ENCODE measurements at regions not wholly inside any gene's neighbourhood (a gene's known extent, or its start where the extent isn't known, plus 50 kb on each side); places are given as distances from the start of the nearest gene placed in this dataset.

- DNase-seq (ENCODE audit: low read depth in 2 of 3, low spot score in 2 of 3), result no peak
Measured at GRCh38 chr7:68504716-68505115, 1093.6 kb upstream of the AUTS2 start.

DNA sequence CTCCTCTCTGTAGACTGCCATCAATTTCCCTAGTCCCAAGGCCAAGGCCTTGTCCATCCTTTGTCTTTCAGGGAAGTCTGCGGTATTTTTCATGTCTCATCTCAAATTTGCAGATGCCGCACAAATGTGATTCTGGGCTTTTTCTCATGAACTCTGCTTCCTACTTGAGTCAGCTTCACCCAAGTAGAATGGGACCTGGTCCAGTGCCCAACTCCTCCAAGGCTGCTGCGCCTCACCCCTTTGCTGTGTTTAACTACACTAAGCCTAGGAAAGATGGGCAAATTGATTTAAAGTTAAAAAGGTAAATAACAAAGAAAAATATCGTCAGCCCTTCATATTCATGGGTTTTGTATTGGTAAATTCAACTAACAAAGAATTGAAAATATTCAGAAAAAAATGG is 1092.6 kb upstream of the AUTS2 start:
- DNase-seq (ENCODE audit: low read depth in 2 of 3, low spot score in 2 of 3), result no peak

GRCh38 chr7:68507668-68508067 is 1090.6 kb upstream of the AUTS2 start:
- no peak for DNase-seq (ENCODE audit: low read depth in 2 of 3, low spot score in 2 of 3)

- no peak for DNase-seq (ENCODE audit: low read depth in 2 of 3, low spot score in 2 of 3)
Measured at GRCh38 chr7:68509054-68509453, 1089.2 kb upstream of the AUTS2 start.

GRCh38 chr7:68509603-68510002 is 1088.7 kb upstream of the AUTS2 start:
- no peak for DNase-seq (ENCODE audit: low read depth in 2 of 3, low spot score in 2 of 3)

- no peak for DNase-seq (ENCODE audit: low read depth in 2 of 3, low spot score in 2 of 3)
Measured at GRCh38 chr7:68511281-68511680, 1087.0 kb upstream of the AUTS2 start.

DNA sequence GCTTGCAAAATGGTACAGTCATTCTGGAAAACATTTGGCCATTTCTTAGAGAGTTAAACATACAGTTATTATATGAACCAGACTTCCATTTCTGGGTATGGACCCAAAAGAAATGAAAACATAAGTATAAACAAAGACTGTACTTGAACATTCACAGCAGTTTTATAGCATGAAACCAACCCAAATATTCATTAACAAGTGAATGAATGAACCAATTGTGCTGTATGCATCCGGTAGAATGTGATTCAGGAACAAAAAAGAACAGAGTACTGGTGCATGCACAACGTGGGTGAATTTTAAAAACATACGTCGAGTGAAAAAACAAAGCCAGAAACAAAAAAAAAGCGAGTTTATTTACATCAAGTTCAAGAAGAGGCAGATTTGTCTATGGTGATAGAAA is 1085.8 kb upstream of the AUTS2 start:
- no peak for DNase-seq (ENCODE audit: low read depth in 2 of 3, low spot score in 2 of 3)

- no peak for DNase-seq (ENCODE audit: low read depth in 2 of 3, low spot score in 2 of 3)
Measured at GRCh38 chr7:68518060-68518459, 1080.2 kb upstream of the AUTS2 start.

DNA sequence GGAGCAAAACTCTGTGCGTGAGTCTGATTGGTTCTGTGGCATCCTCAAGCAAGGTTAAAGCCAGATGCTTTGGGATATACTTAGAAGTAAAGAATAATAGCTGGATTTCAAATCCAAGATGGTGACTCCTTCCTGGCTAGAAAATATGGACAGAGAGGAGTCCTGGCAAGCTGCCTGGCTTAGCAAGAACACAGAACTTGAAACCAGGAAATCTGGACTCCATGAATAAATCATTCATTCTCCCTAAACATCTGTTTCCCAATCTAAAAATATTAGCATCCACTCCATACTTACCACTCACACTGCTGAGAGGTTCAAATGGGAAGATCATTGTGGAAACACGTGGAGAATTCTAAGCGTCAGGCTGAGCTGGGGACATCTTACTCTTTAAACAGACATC is 1074.1 kb upstream of the AUTS2 start:
- DNase-seq (ENCODE audit: low read depth in 2 of 3, low spot score in 2 of 3), result no peak

DNA sequence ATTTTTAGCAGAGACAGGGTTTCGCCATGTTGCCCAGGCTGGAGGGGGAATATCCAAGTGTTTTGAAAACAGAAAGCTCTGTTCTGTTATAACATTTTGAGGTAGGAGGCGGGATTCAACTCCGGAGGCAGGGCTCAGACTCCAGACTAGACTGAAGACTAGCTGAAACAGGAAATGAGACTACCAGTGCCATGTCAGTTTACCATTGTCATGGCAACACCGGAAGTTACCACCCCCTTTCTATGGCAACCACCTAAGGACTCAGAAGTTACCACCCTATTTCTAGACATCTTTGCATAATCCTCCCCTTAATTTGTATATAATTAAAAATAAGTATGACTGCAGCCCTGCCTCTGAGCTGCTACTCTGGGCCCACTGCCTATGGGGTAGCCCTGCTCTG is 1069.1 kb upstream of the AUTS2 start:
- no peak for DNase-seq (ENCODE audit: low read depth in 2 of 3, low spot score in 2 of 3)

GRCh38 chr7:68535266-68535665 is 1063.0 kb upstream of the AUTS2 start:
- no peak for DNase-seq (ENCODE audit: low read depth in 2 of 3, low spot score in 2 of 3)

- no peak for DNase-seq (ENCODE audit: low read depth in 2 of 3, low spot score in 2 of 3)
Measured at GRCh38 chr7:68537051-68537773, 1061.1 kb upstream of the AUTS2 start.

- no peak for DNase-seq (ENCODE audit: low read depth in 2 of 3, low spot score in 2 of 3)
Measured at GRCh38 chr7:68537774-68538071, 1060.6 kb upstream of the AUTS2 start.

- DNase-seq (ENCODE audit: low read depth in 2 of 3, low spot score in 2 of 3), result no peak
Measured at GRCh38 chr7:68542831-68543230, 1055.4 kb upstream of the AUTS2 start.

DNA sequence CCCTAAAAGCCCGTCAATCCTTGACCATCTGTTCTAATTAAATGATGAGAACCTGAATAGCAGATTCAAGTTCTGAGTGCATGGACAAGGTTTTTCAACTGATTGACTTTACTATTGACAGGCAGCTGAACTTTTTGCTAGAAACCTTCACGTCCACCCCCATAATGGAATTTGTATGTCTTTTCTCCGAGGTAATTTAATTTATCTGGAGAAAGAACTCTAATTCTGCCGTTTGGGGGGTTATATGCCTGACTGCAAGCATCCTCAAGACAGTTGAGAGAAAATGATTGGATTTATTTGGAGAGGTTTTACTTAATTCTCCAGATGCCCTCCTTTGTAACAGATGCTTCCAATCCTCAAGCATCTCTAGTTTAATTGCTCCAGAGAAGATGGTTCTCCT is 1053.4 kb upstream of the AUTS2 start:
- DNase-seq (ENCODE audit: low read depth in 2 of 3, low spot score in 2 of 3), result no peak

GRCh38 chr7:68547181-68547580 is 1051.1 kb upstream of the AUTS2 start:
- DNase-seq (ENCODE audit: low read depth in 2 of 3, low spot score in 2 of 3), result no peak

- no peak for DNase-seq (ENCODE audit: low read depth in 2 of 3, low spot score in 2 of 3)
Measured at GRCh38 chr7:68547799-68548198, 1050.5 kb upstream of the AUTS2 start.

GRCh38 chr7:68550027-68550426 is 1048.2 kb upstream of the AUTS2 start:
- no peak for DNase-seq (ENCODE audit: low read depth in 2 of 3, low spot score in 2 of 3)

- DNase-seq (ENCODE audit: low read depth in 2 of 3, low spot score in 2 of 3), result no peak
Measured at GRCh38 chr7:68550635-68551034, 1047.6 kb upstream of the AUTS2 start.

- DNase-seq (ENCODE audit: low read depth in 2 of 3, low spot score in 2 of 3), result no peak
Measured at GRCh38 chr7:68556537-68556936, 1041.7 kb upstream of the AUTS2 start.

- DNase-seq (ENCODE audit: low read depth in 2 of 3, low spot score in 2 of 3), result no peak
Measured at GRCh38 chr7:68559518-68559917, 1038.8 kb upstream of the AUTS2 start.

DNA sequence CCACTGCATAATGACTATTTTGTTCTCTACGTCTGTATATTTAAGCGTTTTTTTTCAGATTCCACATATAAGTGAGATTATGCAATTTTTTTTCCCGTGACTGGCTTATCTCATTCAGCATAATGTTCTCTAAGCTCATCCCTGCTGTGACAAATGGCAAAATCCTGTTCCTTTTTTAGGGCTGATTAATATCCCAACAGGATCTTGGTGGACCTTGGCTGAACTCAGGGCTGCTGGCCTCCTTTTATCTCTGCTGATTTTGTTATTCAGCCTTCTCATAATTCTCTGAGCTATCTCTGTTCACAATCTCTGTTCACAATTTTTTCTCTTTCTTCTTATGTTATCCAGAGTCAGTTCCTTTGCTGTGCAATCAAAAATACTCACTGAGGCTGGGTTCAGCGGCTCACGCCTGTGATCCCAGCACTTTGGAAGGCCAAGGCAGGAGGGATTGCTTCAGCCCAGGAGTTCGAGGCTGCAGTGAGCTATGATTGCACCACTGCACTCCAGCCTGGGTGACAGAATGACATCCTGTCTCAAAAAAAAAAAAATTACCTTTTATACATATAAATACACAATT is 1035.9 kb upstream of the AUTS2 start:
- DNase-seq (ENCODE audit: low read depth in 2 of 3, low spot score in 2 of 3), result no peak

Measured in activated CD8-positive, alpha-beta memory T cell treated with anti-CD3 and anti-CD28 coated beads for 48 hours (primary cell).